ENCODE measurements at regions not wholly inside any gene's neighbourhood (a gene's known extent, or its start where the extent isn't known, plus 50 kb on each side); places are given as distances from the start of the nearest gene placed in this dataset.

DNA sequence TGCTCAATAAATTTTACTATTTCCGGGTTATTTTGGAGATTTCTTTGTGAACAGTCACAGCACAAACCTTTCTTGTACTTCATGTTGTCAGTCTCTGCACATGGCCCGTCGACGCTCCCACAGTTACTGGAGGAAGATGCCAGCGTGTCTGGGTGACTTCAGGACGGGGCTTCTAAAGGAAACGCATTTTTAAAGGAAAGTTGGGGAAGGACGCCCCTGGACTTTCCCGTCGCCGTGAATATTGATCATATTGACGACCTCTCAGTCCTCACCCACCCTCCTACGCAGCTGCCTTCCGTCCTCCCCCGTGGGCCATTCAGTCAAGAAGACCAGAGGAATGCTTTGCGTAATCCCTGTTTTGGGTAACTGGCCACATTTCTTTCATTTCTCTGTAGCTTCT lies 71.1 kb upstream of the SNTG2 start:
- no peaks in the 10 kb centered on the region for H3K36me3 ChIP-seq (ENCODE audit: control insufficient read depth in 2 of 4, insufficient read depth in 4 of 4, low read length in 3 of 4)
- no peak overlapping the region for H2BK20ac ChIP-seq (ENCODE audit: low read length)
- H3K14ac ChIP-seq (ENCODE audit: insufficient read length), result no peak overlapping the region
- no peak overlapping the region for H3K4me3 ChIP-seq (ENCODE audit: extremely low read depth in 1 of 4, insufficient read depth in 2 of 4, low read depth in 3 of 4, low read length in 4 of 4)
- H3K23ac ChIP-seq (ENCODE audit: insufficient read length), result no peak overlapping the region
- H3K4ac ChIP-seq (replicated peaks; ENCODE audit: insufficient read length, low read depth, low read length), result no peak overlapping the region
- H2BK120ac ChIP-seq (replicated peaks; ENCODE audit: low read depth, low read length), result no peak overlapping the region
- H2AK5ac ChIP-seq (ENCODE audit: low read depth, low read length), result no peak overlapping the region
- no peak overlapping the region for H2BK5ac ChIP-seq (ENCODE audit: low read depth, low read length)
- H4K5ac ChIP-seq (ENCODE audit: insufficient read length, low read depth, low read length), result no peak overlapping the region
- POLR2A ChIA-PET (ENCODE audit: partially characterized antibody), result no interaction called here
- TF ChIP-seq NANOG (IDR thresholded peaks at IDR 0.05; ENCODE audit: insufficient read depth, low read depth, low read length, poor library complexity, severe bottlenecking) (no peak), TAF1 (IDR thresholded peaks at IDR 0.05; ENCODE audit: low read depth, low read length) (no peak), SP2 (IDR thresholded peaks at IDR 0.05; ENCODE audit: low read length) (no peak), RXRA (IDR thresholded peaks at IDR 0.05; ENCODE audit: insufficient read depth, low read depth, low read length) (no peak), SIRT6 (IDR thresholded peaks at IDR 0.05; ENCODE audit: low read length) (no peak), CTBP2 (IDR thresholded peaks at IDR 0.05; ENCODE audit: borderline replicate concordance, insufficient read depth, insufficient read length, low read length) (no peak)
- no peak overlapping the region for H4K91ac ChIP-seq (replicated peaks; ENCODE audit: insufficient read length, low read length)
- H3K27ac ChIP-seq (ENCODE audit: low read depth, low read length), result no peak overlapping the region
- H3K18ac ChIP-seq (ENCODE audit: extremely low read depth, low read length), result no peak overlapping the region
- no peaks in the 10 kb centered on the region for H3K79me2 ChIP-seq (ENCODE audit: control insufficient read depth in 1 of 2, insufficient read depth in 2 of 2, low read length in 2 of 2)
- no peak overlapping the region for H2BK12ac ChIP-seq (ENCODE audit: low read depth, low read length)
- FAIRE-seq (no peak), DNase-seq (ENCODE audit: low read depth in 1 of 2, low spot score in 2 of 2) (no peak)
- H4K8ac ChIP-seq (ENCODE audit: extremely low read depth, insufficient read depth, low read length), result no peak overlapping the region
- H3K27me3 ChIP-seq (replicated peaks in 1 of 4; ENCODE audit: control insufficient read depth in 3 of 4, extremely low read depth in 1 of 4, insufficient read depth in 3 of 4, low read length in 3 of 4), result peaks cover 0 to 7% (median 2%) of the 10 kb centered on the region in 4 experiments; a peak in 3 of 7 replicates
- no peak overlapping the region for H2BK15ac ChIP-seq (ENCODE audit: low read length)
- H3K4me1 ChIP-seq (replicated peaks in 1 of 4; ENCODE audit: control insufficient read depth in 3 of 4, insufficient read depth in 4 of 4, low read length in 3 of 4), result peaks cover 0 to 13% (median 4%) of the 10 kb centered on the region in 4 experiments; a peak in 4 of 7 replicates
- WGBS, 2 experiments (ENCODE audit: extremely low coverage in 1 of 2, insufficient coverage in 1 of 2, insufficient read length in 1 of 2, insufficient replicate concordance in 2 of 2, low coverage in 1 of 2, low lambda C conversion rate in 2 of 2, missing lambda C conversion rate in 1 of 2), result 89% methylated on average over 16 of the region's 16 CpGs; no CpG with 5 or more reads in 1 of the 2 experiments
- no peak overlapping the region for H3K9ac ChIP-seq (replicated peaks in 1 of 4; ENCODE audit: extremely low read depth in 1 of 4, low read depth in 3 of 4, low read length in 3 of 4)
- no peak overlapping the region for H3K4me2 ChIP-seq (ENCODE audit: insufficient read depth in 1 of 2, low read depth in 2 of 2, low read length in 2 of 2)
- CTCF ChIA-PET (ENCODE audit: partially characterized antibody), result no interaction called here
- no peaks in the 10 kb centered on the region for H3K79me1 ChIP-seq (ENCODE audit: low read depth, low read length)
- no peaks in the 10 kb centered on the region for H3K9me3 ChIP-seq (ENCODE audit: insufficient read depth in 2 of 2, low read depth in 1 of 2, low read length in 1 of 2)
- no peaks in the 10 kb centered on the region for H4K20me1 ChIP-seq (replicated peaks in 1 of 2; ENCODE audit: control insufficient read depth in 1 of 2, insufficient read depth in 2 of 2, low read length in 2 of 2)
- H2AFZ ChIP-seq (ENCODE audit: low read length), result no peak overlapping the region
- H3K56ac ChIP-seq (replicated peaks; ENCODE audit: insufficient read length, low read depth, low read length), result no peak overlapping the region
- peaks cover 7% of the 10 kb centered on the region; the same call in 1 of the 2 replicates for H3K23me2 ChIP-seq (ENCODE audit: low read depth, low read length)
